Activated B cell treated with CpG ODN at 0.5 μM for 24 hours (primary cell): ENCODE measurements at regions not wholly inside any gene's neighbourhood (a gene's known extent, or its start where the extent isn't known, plus 50 kb on each side); places are given as distances from the start of the nearest gene placed in this dataset.

ENCODE experiments used
- ATAC-seq: fragments of 200-7000 bp; cut with Tn5 transposase; one replicate; pipeline ENCODE4 v1.10.0; 2021; ENCODE audit warnings: low read depth, mild to moderate bottlenecking, moderate library complexity
- CTCF ChIA-PET: fragments of 350-600 bp; sonication (Branson Sonifier 250); formaldehyde crosslinking; loops from one replicate; lab custom pipeline; 2021; ENCODE audit warnings: antibody characterized with exemption; lab: Charles Lee
- POLR2A ChIA-PET: fragments of 350-600 bp; sonication (Branson Sonifier 250); formaldehyde crosslinking; loops from one replicate; lab custom pipeline; 2021; ENCODE audit warnings: antibody characterized with exemption; lab: Charles Lee
- DNase-seq: peaks from one replicate; pipeline ENCODE4 v3.0.0; 2022
- H3K27ac Mint-ChIP-seq: one replicate; pipeline ENCODE4 v1.8.0; 2020; ENCODE audit warnings: mixed read lengths
- H3K27me3 Mint-ChIP-seq: one replicate; pipeline ENCODE4 v1.8.0; 2021; ENCODE audit warnings: mixed read lengths
- H3K36me3 Mint-ChIP-seq: one replicate; pipeline ENCODE4 v1.8.0; 2021; ENCODE audit warnings: low read depth, mixed read lengths
- H3K4me1 Mint-ChIP-seq: one replicate; pipeline ENCODE4 v1.8.0; 2021; ENCODE audit warnings: mixed read lengths
- H3K4me3 Mint-ChIP-seq: one replicate; pipeline ENCODE4 v1.8.0; 2020; ENCODE audit warnings: mild to moderate bottlenecking, mixed read lengths
- H3K9me3 Mint-ChIP-seq: one replicate; pipeline ENCODE4 v1.8.0; 2020; ENCODE audit warnings: mixed read lengths
- intact Hi-C: fragments of 100-400 bp; cut with micrococcal nuclease; formaldehyde crosslinking; loops from one replicate; pipeline ENCODE4 v1.15.1; 2024
- TF ChIP-seq, protein P1 (sequence below): fragments of 200-600 bp; IDR thresholded peaks from one replicate; pipeline ENCODE4 v1.8.0; 2022; ENCODE audit warnings: antibody characterized with exemption, mild to moderate bottlenecking

DNA sequence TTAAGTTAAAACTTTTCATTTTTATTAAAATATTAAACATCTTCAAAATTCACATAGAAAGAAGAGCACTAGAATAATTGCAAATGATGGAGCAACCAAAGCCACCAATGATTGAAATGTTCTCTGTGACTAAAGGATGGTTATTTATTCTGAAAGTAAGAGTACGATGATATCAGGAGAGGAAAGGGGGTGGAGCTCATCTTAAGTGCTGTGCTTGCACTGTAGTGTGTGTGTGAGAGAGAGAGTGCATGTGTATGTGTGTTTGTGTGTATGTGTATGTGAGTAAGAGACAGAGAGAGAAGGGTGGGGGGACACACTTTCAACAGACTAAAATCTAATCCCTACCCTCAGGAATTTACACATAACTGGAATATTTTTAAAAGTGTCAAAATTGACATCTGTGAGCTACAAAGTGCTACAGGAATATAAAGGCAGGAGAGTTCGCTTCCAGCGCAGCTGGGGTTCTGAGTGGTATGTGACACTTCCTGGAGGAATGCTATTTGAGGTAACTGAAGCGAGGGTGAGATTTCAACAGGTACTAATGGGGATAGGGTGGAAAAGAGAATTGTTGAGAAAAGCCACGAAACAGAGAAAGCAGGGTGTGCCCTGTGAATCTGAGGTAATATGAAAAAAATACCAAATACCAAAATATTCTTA lies 57.2 kb upstream of the SMNDC1 start:
- POLR2A ChIA-PET = interaction anchor here (0.7 to 3.2 kb wide), 3 partner anchors 8 to 450 kb away, joined by 3 to 13 read pairs (median 4); no protein-coding TSS in a partner anchor
- TF ChIP-seq, protein P1, sequence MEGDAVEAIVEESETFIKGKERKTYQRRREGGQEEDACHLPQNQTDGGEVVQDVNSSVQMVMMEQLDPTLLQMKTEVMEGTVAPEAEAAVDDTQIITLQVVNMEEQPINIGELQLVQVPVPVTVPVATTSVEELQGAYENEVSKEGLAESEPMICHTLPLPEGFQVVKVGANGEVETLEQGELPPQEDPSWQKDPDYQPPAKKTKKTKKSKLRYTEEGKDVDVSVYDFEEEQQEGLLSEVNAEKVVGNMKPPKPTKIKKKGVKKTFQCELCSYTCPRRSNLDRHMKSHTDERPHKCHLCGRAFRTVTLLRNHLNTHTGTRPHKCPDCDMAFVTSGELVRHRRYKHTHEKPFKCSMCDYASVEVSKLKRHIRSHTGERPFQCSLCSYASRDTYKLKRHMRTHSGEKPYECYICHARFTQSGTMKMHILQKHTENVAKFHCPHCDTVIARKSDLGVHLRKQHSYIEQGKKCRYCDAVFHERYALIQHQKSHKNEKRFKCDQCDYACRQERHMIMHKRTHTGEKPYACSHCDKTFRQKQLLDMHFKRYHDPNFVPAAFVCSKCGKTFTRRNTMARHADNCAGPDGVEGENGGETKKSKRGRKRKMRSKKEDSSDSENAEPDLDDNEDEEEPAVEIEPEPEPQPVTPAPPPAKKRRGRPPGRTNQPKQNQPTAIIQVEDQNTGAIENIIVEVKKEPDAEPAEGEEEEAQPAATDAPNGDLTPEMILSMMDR = no peak
- intact Hi-C loops = no loop called here
- CTCF ChIA-PET = no interaction called here
- Mint-ChIP-seq H3K36me3 (no peaks in the 10 kb centered on the region), H3K27ac (no peak overlapping the region), H3K9me3 (no peaks in the 10 kb centered on the region), H3K27me3 (no peaks in the 10 kb centered on the region), H3K4me1 (peaks cover 45% of the 10 kb centered on the region), H3K4me3 (no peak overlapping the region)
- DNase-seq = no peak
- no peak for ATAC-seq

DNA sequence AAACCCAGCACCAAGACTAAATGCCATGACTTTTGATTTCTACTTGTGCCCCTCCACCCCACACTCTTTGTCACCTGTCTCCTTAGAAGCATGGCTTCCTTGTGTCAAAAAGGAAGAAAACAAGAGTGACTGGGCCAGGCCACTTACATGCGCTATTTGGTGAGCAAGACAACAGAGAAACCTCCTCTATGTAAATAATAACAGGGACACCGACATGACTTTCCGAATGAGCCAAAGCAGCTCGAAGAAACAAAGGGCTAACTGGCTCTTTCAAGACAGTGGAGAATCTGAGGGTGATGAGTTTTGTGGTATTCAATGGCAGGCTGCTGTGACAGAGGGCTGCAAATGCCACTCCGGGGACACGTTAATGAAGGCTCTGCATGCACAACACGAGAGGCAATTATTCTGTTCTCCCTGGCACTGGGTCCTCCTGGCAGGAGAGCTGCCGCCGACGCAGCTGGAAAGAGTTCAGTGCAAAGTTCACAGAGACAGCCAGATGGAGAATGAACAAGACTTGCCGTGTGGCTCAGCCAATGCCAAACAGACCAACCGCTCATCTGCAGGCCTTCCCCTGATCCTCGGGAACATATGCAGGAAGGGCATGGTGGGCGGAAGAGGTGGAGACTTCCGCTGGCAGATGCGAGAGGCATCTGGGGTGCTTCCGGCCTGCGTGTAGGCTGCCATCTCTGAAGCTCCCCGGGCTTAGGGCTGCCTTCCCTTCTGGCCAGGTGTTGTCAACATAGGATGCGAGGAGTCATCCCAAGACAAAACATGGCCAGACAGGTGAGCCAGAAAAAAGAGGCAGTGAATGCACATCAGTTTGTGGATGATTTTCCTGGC lies 59.1 kb upstream of the SMNDC1 start:
- intact Hi-C loops = no loop called here
- Mint-ChIP-seq H3K9me3 (no peaks in the 10 kb centered on the region), H3K4me1 (peaks cover 45% of the 10 kb centered on the region), H3K4me3 (no peak overlapping the region), H3K27ac (no peak overlapping the region), H3K27me3 (no peaks in the 10 kb centered on the region), H3K36me3 (no peaks in the 10 kb centered on the region)
- CTCF ChIA-PET = no interaction called here
- POLR2A ChIA-PET = interaction anchor here (1.3 to 5.2 kb wide), 3 partner anchors 7 to 51 kb away, joined by 3 to 89 read pairs (median 3); no protein-coding TSS in a partner anchor
- no peak for ATAC-seq
- DNase-seq = no peak
- TF ChIP-seq, protein P1 = no peak

DNA sequence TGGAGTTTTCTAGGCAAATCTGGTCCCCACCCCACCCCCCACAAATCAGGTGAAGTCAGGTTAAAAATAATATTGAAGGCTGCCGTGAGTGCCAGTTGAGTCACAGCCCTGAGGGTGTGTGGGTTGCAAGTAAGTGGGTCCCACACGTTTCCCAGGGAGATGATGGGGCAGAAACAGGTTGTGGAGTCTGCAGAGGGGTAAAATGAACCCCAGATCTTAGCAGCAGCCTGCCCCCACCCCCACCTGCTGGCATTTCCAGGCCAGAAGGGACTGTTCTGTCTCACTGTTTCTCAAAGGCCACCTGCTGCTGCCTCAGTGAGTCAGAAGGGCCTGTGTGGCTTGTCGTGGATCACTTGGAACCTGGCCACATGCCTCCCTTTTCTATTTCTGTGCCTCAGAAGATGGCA lies 59.8 kb upstream of the SMNDC1 start:
- POLR2A ChIA-PET = interaction anchor here (1.1 to 5.2 kb wide), 4 partner anchors 8 to 50 kb away, joined by 3 to 89 read pairs (median 3); no protein-coding TSS in a partner anchor
- CTCF ChIA-PET = no interaction called here

DNA sequence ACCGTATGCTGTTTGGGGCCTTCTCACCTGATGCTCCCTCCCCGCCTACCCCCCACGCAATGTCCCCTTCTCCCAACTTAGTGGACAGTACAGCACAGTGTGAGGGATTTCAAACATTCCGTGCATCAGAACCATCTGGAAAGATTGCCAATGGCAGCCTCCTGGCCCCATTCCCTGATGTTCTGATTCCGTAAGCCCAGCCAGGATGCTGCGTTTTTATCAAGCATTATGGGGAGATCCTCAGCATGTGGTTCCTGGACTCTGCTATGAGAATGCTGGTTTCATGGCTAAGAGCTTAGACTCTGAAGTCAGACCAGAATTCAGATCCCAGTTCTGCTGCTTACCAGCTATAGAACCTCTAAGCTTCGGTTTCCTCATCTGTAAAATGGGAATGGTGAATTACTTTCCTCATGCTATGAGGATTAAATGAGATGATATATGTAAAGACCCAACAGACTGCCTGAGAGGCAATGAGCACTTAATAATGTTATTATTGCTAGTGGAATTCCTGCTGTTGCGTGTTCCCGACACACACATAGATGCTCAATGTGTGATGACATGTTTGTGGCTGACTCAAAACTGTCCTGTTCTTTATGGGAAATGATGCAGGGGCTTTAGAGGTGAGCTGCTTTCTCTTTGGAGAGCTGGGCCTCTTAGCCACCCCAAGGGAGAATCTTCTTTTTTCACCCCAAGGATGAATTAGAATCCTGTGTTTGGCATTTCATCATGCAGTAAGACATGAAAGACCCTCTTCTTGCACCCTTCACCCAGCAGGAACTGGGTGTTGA lies 60.8 kb upstream of the SMNDC1 start:
- ChIA-PET POLR2A (interaction anchor here (1.0 to 5.2 kb wide), 4 partner anchors 9 to 49 kb away, joined by 3 to 89 read pairs (median 4); no protein-coding TSS in a partner anchor), CTCF (interaction anchor here (3.4 kb wide), 1 partner anchor 10 kb away, joined by 18 read pairs; no protein-coding TSS in a partner anchor)
- no peak for DNase-seq
- Mint-ChIP-seq H3K9me3 (no peaks in the 10 kb centered on the region), H3K36me3 (no peaks in the 10 kb centered on the region), H3K27me3 (no peaks in the 10 kb centered on the region), H3K4me3 (no peak overlapping the region), H3K27ac (peak overlapping the region; percentile 18), H3K4me1 (peaks cover 42% of the 10 kb centered on the region)
- intact Hi-C loops = no loop called here
- ATAC-seq = no peak
- TF ChIP-seq, protein P1 = no peak

More for the DNA sequence above, 59.8 kb upstream of the SMNDC1 start:
- Mint-ChIP-seq H3K36me3 (no peaks in the 10 kb centered on the region), H3K27me3 (no peaks in the 10 kb centered on the region), H3K9me3 (no peaks in the 10 kb centered on the region), H3K27ac (no peak overlapping the region), H3K4me3 (no peak overlapping the region), H3K4me1 (peaks cover 42% of the 10 kb centered on the region)
- DNase-seq (no peak), ATAC-seq (no peak)
- TF ChIP-seq, protein P1 = no peak
- intact Hi-C loops = no loop called here
